Heart right ventricle (tissue), 16 donors: ENCODE measurements at regions not wholly inside any gene's neighbourhood (a gene's known extent, or its start where the extent isn't known, plus 50 kb on each side); places are given as distances from the start of the nearest gene placed in this dataset.

ENCODE experiments used
- ATAC-seq, 8 donors: fragments of 200-7000 bp; cut with Tn5 transposase; one replicate each; pipeline ENCODE4 v1.9.1; 2020; ENCODE audit warnings: mild to moderate bottlenecking in 8 of 8, moderate library complexity in 8 of 8, moderate number of reproducible peaks in 1 of 8
- DNase-seq, 2 donors: peaks; one replicate each; pipeline ENCODE4 v3.0.0-alpha.2; 2020
- H3K27ac ChIP-seq, 10 donors: fragments of 200-600 bp; sonication (generic) in 2 of 10; one replicate each; pipeline versions ENCODE4 v1.5.0 to v1.8.0; 2020 to 2022; ENCODE audit warnings: mild to moderate bottlenecking in 3 of 10
- H3K27me3 ChIP-seq, 7 donors: fragments of 200-600 bp; one replicate each; pipeline ENCODE4 v1.8.0; 2021 to 2022; ENCODE audit warnings: mild to moderate bottlenecking in 2 of 7
- H3K36me3 ChIP-seq, 9 donors: fragments of 200-600 bp; sonication (generic) in 1 of 9; one replicate each; pipeline versions ENCODE4 v1.5.0 to v1.8.0; 2020 to 2022; ENCODE audit warnings: mild to moderate bottlenecking in 2 of 9
- H3K4me1 ChIP-seq, 9 donors: fragments of 200-600 bp; sonication (generic) in 1 of 9; one replicate each; pipeline versions ENCODE4 v1.5.0 to v1.8.0; 2020 to 2022; ENCODE audit warnings: mild to moderate bottlenecking in 4 of 9
- H3K4me3 ChIP-seq, 10 donors: fragments of 200-600 bp; sonication (generic) in 2 of 10; one replicate each; pipeline versions ENCODE4 v1.5.0 to v1.8.0; 2020 to 2022; ENCODE audit warnings: mild to moderate bottlenecking in 7 of 10, moderate library complexity in 2 of 10
- H3K9me3 ChIP-seq, 11 donors: fragments of 200-600 bp in 10 of 11; sonication (generic) in 2 of 11; one replicate each; pipeline versions ENCODE4 v1.5.0 to v1.8.0; 2013 to 2022; ENCODE audit warnings: mild to moderate bottlenecking in 2 of 11, control low read depth in 1 of 11, moderate library complexity in 1 of 11
- WGBS, 2 donors: extraction: QIAGEN DNeasy Blood & Tissue Kit; methylation state at CpG; one replicate each; pipeline ENCODE4 v1.1.7; 2013; ENCODE audit warnings: inconsistent platforms in 1 of 2; 5-methylcytosine and 5-hydroxymethylcytosine counted together
- intact Hi-C, 10 donors: fragments of 100-400 bp; cut with DNase I; formaldehyde crosslinking; loops; one replicate each; pipeline versions ENCODE4 v1.11.1 to v1.14.2; 2022
- TF ChIP-seq, protein P1 (sequence below), 9 donors: fragments of 200-600 bp; sonication (generic) in 2 of 9; IDR thresholded peaks; one replicate each; pipeline versions ENCODE4 v1.5.0 to v1.8.0; 2021 to 2022; ENCODE audit warnings: antibody characterized with exemption in 9 of 9, mild to moderate bottlenecking in 5 of 9, moderate library complexity in 1 of 9
- donor health status: Arrhythmogenic right ventricular cardiomyopathy.
- donor health status: ischemic (EF 13 %, LVEDD 7.1; RV severe dilation, severe dysfunction).
- donor health status: healthy with polysubstance abuse.
- donor health status: DM: no; HTN: yes; CAD: no.
- donor health status: DM: no; HTN: no; CAD: no.
- donor health status: ischemic (EF 25% LVEDD 6.9; RV normal size, moderate dysfunction).
- donor health status: ischemic (EF 25% LVEDD 5.7; RV mildly dilated, moderate dysfunction).
- donor health status: healthy.
- donor health status: DM: yes; HTN: yes; CAD: no.
- donor health status: Ischemic cardiomyopathy.
- donor health status: ischemic (EF 35%, LVEDD 5.7; RV mildly dilated, moderate dysfunction).
- donor health status: nonischemic (EF 11% LVEDD 7.7; RV severe dilation, severe dysfunction).
- donor health status: DM: yes; HTN: yes; CAD: no.
- donor health status: PGD.
- donor health status: ischemic (EF 29% LVEDD 5.4; RV normal size, mild dysfunction).
- donor health status: nonischemic (EF 23%, LVEDD 6.1; RV moderate dilation, normal function).

DNA sequence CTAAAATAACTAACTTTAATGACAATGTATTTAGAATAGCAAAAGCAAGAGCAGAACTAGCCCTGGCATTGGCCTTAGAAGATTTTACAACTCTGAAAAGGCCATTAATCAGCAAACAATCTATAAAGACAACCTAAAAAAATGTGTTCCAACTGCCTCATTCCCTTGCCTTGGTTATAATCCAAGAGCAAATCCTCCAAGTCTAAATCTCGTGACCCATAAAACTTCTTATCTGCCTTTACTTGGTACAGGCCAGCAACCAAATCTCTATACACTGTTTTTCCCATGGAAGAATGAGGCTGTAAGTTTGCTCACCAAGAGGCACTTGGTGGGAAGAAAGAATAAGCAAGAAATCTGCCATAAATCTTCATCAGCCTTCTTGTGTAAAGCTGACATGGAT, 175.3 kb upstream of the MID1 start:
- 43% methylated on average over 1 of the region's 1 CpG for WGBS, 2 donors
- no peaks in the 10 kb centered on the region for H3K4me1 ChIP-seq
- TF ChIP-seq, protein P1, sequence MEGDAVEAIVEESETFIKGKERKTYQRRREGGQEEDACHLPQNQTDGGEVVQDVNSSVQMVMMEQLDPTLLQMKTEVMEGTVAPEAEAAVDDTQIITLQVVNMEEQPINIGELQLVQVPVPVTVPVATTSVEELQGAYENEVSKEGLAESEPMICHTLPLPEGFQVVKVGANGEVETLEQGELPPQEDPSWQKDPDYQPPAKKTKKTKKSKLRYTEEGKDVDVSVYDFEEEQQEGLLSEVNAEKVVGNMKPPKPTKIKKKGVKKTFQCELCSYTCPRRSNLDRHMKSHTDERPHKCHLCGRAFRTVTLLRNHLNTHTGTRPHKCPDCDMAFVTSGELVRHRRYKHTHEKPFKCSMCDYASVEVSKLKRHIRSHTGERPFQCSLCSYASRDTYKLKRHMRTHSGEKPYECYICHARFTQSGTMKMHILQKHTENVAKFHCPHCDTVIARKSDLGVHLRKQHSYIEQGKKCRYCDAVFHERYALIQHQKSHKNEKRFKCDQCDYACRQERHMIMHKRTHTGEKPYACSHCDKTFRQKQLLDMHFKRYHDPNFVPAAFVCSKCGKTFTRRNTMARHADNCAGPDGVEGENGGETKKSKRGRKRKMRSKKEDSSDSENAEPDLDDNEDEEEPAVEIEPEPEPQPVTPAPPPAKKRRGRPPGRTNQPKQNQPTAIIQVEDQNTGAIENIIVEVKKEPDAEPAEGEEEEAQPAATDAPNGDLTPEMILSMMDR (IDR thresholded peaks at IDR 0.05), result no peak
- no peak overlapping the region for H3K27ac ChIP-seq
- ATAC-seq (no peak), DNase-seq (no peak)
- H3K9me3 ChIP-seq, result no peaks in the 10 kb centered on the region
- intact Hi-C loops, result no loop called here
- H3K27me3 ChIP-seq, result no peaks in the 10 kb centered on the region
- no peaks in the 10 kb centered on the region for H3K36me3 ChIP-seq
- no peak overlapping the region for H3K4me3 ChIP-seq

GRCh38 chrX:10797466-10797865, 177.1 kb upstream of the MID1 start:
- ATAC-seq, result no peak
- Histone ChIP-seq H3K36me3 (no peaks in the 10 kb centered on the region), H3K27me3 (no peaks in the 10 kb centered on the region), H3K4me3 (no peak overlapping the region), H3K9me3 (no peaks in the 10 kb centered on the region), H3K27ac (no peak overlapping the region), H3K4me1 (no peaks in the 10 kb centered on the region)
- TF ChIP-seq, protein P1 (IDR thresholded peaks at IDR 0.05), result no peak
- 64 to 71% methylated on average over 4 of the region's 4 CpGs for WGBS, 2 donors
- intact Hi-C loops, result no loop called here
- DNase-seq, result no peak

DNA sequence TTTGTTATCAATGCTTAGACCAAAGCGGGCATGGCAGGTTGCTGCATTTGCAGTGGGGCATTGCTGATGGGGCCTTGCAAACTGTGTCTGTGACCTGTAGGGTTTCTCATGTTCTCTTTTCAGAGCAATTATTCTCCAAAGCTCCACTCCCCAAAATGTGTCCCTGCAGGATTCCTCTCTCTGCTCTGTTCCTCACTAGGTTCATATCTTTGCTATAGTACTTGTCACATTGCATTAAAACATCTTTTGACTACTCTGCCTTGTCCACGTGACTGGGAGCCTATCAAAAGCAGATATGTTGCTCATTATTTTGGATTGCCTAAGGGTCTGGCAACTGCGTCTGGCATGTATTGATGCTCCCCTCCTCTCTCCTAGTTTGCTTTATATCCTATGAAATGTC, 177.7 kb upstream of the MID1 start:
- TF ChIP-seq, protein P1 (IDR thresholded peaks at IDR 0.05), result no peak
- H3K27me3 ChIP-seq, result no peaks in the 10 kb centered on the region
- no peaks in the 10 kb centered on the region for H3K9me3 ChIP-seq
- WGBS, 2 donors, result 63 to 68% methylated on average over 3 of the region's 3 CpGs
- ATAC-seq (no peak), DNase-seq (no peak)
- H3K4me3 ChIP-seq, result no peak overlapping the region
- no peak overlapping the region for H3K27ac ChIP-seq
- H3K4me1 ChIP-seq, result no peaks in the 10 kb centered on the region
- intact Hi-C loops, result no loop called here
- H3K36me3 ChIP-seq, result no peaks in the 10 kb centered on the region

DNA sequence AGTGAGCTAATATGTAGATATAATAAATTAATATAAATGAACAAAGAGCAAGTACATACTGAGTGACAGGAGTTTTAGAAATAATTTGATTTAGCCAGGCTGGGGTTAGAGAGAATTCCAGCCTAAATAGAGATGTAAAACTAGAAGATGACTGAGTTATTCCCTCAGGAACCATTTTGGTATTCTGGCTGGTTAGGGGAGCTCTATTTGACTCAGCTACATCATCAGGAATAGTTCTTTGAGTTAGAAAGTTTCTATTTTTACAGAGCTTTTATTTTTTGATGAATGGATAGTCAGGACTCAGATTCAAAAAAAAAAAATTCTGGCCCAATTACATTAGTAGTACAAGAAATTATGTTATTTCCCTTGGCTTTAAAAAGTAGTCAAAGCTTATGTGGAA, 180.4 kb upstream of the MID1 start:
- TF ChIP-seq, protein P1 (IDR thresholded peaks at IDR 0.05), result no peak
- H3K36me3 ChIP-seq, result no peaks in the 10 kb centered on the region
- no peak for ATAC-seq
- no peak overlapping the region for H3K4me3 ChIP-seq
- no peaks in the 10 kb centered on the region for H3K27me3 ChIP-seq
- intact Hi-C loops, result no loop called here
- no peak overlapping the region for H3K27ac ChIP-seq
- H3K4me1 ChIP-seq, result no peaks in the 10 kb centered on the region
- no peak for DNase-seq
- no peaks in the 10 kb centered on the region for H3K9me3 ChIP-seq

- 90 to 92% methylated on average over 3 of the region's 3 CpGs for WGBS, 2 donors
- TF ChIP-seq, protein P1 (IDR thresholded peaks at IDR 0.05), result no peak
- Histone ChIP-seq H3K9me3 (no peaks in the 10 kb centered on the region), H3K27ac (no peak overlapping the region), H3K27me3 (no peaks in the 10 kb centered on the region), H3K4me3 (no peak overlapping the region), H3K4me1 (no peaks in the 10 kb centered on the region), H3K36me3 (no peaks in the 10 kb centered on the region)
- no peak for DNase-seq
- intact Hi-C loops, result no loop called here
- ATAC-seq, result no peak
Observed at GRCh38 chrX:10811111-10811510, 190.7 kb upstream of the MID1 start.
